CD4-positive, alpha-beta T cell (primary cell): ENCODE measurements at regions not wholly inside any gene's neighbourhood (a gene's known extent, or its start where the extent isn't known, plus 50 kb on each side); places are given as distances from the start of the nearest gene placed in this dataset.

Source experiments
- ATAC-seq: fragments of 200-7000 bp; cut with Tn5 transposase; one replicate; pipeline ENCODE4 v1.10.0; 2022; ENCODE audit warnings: mild to moderate bottlenecking; ENCODE audit not compliant: poor library complexity
- CTCF ChIA-PET: fragments of 350-600 bp; sonication (Branson Sonifier 250); formaldehyde crosslinking; loops from one replicate; lab custom pipeline; 2021; ENCODE audit warnings: antibody characterized with exemption, inconsistent platforms; lab: Charles Lee
- POLR2A ChIA-PET: fragments of 350-600 bp; sonication (Branson Sonifier 250); formaldehyde crosslinking; loops from one replicate; lab custom pipeline; 2021; ENCODE audit warnings: antibody characterized with exemption, inconsistent platforms; lab: Charles Lee
- DNase-seq, 14 experiments: peaks; one replicate each; pipeline ENCODE4 v3.0.0-alpha.2; 2013 to 2020; ENCODE audit warnings: mixed read lengths in 2 of 14
- H3K27ac ChIP-seq, 2 donors: one replicate each; pipeline versions ENCODE4 v1.5.1 to v1.7.0; 2013; ENCODE audit warnings: low read length in 2 of 2, low read depth in 1 of 2, mild to moderate bottlenecking in 1 of 2
- H3K27me3 ChIP-seq, 2 experiments: 1 replicate in 1 of 2; 2 replicates in 1 of 2; pipeline versions ENCODE4 v1.6.1 to v1.7.0; 2013; ENCODE audit warnings: low read length in 2 of 2, control low read depth in 1 of 2, mild to moderate bottlenecking in 1 of 2, moderate library complexity in 1 of 2; ENCODE audit not compliant: insufficient read depth in 2 of 2, control insufficient read depth in 1 of 2
- H3K36me3 ChIP-seq: one replicate; pipeline ENCODE4 v1.6.1; 2013; ENCODE audit warnings: low read length, control low read depth; ENCODE audit not compliant: insufficient read depth
- H3K4me1 ChIP-seq: one replicate; pipeline ENCODE4 v1.6.1; 2013; ENCODE audit warnings: low read length, control low read depth; ENCODE audit not compliant: insufficient read depth
- H3K4me3 ChIP-seq: one replicate; pipeline ENCODE4 v1.5.1; 2013; ENCODE audit warnings: mild to moderate bottlenecking, low read length, moderate library complexity
- H3K9me3 ChIP-seq, 2 experiments: 1 replicate in 1 of 2; 2 replicates in 1 of 2; pipeline versions ENCODE4 v1.6.1 to v1.7.0; 2013; ENCODE audit warnings: low read length in 2 of 2, mild to moderate bottlenecking in 2 of 2, control low read depth in 1 of 2, moderate library complexity in 1 of 2; ENCODE audit not compliant: control insufficient read depth in 1 of 2, insufficient read depth in 1 of 2
- H3K27ac Mint-ChIP-seq: one replicate; pipeline ENCODE4 v1.8.0; 2020; ENCODE audit warnings: mixed read lengths
- H3K27me3 Mint-ChIP-seq: one replicate; pipeline ENCODE4 v1.8.0; 2021; ENCODE audit warnings: mixed read lengths
- H3K36me3 Mint-ChIP-seq: one replicate; pipeline ENCODE4 v1.8.0; 2021; ENCODE audit warnings: low read depth, mixed read lengths
- H3K4me1 Mint-ChIP-seq: one replicate; pipeline ENCODE4 v1.8.0; 2021; ENCODE audit warnings: low read depth, mixed read lengths
- H3K4me3 Mint-ChIP-seq: one replicate; pipeline ENCODE4 v1.8.0; 2020; ENCODE audit warnings: mild to moderate bottlenecking, mixed read lengths
- H3K9me3 Mint-ChIP-seq: one replicate; pipeline ENCODE4 v1.8.0; 2020; ENCODE audit warnings: mixed read lengths
- intact Hi-C, 2 experiments: fragments of 100-400 bp; cut with DNase I in 1 of 2; cut with micrococcal nuclease in 1 of 2; formaldehyde crosslinking; loops; one replicate each; pipeline versions ENCODE4 v1.15.1 to v1.9.0; 2023 to 2025; cut with DNase I, micrococcal nuclease
- TF ChIP-seq, protein P1 (sequence below): fragments of 200-600 bp; IDR thresholded peaks from one replicate; pipeline ENCODE4 v1.8.0; 2022; ENCODE audit warnings: antibody characterized with exemption, mild to moderate bottlenecking

DNA sequence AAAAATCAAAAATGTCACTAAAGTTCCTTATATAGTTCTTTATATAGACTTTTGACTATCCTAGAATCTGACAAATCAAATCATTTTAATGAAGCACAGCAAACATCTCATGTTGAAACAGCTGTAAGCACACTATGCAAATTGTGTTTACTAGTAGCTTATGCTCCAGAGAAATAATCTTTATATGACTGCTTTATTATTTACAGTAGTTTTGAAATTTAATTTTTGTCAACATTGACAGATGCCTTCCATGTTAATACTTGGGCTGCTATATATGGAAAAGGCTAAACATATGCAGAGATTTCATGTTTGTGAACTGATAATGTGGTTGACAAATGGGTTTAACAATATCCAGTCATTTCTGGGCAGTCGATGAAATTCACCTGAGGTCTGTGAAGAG, 616.8 kb downstream of the TAFA4 start:
- ChIA-PET CTCF (no interaction called here), POLR2A (no interaction called here)
- Histone ChIP-seq H3K36me3 (no peaks in the 10 kb centered on the region), H3K27ac (no peak overlapping the region), H3K4me1 (no peaks in the 10 kb centered on the region), H3K27me3 (no peaks in the 10 kb centered on the region), H3K9me3 (peaks cover 0 to 6% of the 10 kb centered on the region in 2 experiments), H3K4me3 (no peak overlapping the region)
- Mint-ChIP-seq H3K27ac (no peak overlapping the region), H3K27me3 (no peaks in the 10 kb centered on the region), H3K4me1 (no peaks in the 10 kb centered on the region), H3K36me3 (no peaks in the 10 kb centered on the region), H3K4me3 (no peak overlapping the region), H3K9me3 (peaks cover 5% of the 10 kb centered on the region)
- ATAC-seq (no peak), DNase-seq (no peak)
- TF ChIP-seq, protein P1, sequence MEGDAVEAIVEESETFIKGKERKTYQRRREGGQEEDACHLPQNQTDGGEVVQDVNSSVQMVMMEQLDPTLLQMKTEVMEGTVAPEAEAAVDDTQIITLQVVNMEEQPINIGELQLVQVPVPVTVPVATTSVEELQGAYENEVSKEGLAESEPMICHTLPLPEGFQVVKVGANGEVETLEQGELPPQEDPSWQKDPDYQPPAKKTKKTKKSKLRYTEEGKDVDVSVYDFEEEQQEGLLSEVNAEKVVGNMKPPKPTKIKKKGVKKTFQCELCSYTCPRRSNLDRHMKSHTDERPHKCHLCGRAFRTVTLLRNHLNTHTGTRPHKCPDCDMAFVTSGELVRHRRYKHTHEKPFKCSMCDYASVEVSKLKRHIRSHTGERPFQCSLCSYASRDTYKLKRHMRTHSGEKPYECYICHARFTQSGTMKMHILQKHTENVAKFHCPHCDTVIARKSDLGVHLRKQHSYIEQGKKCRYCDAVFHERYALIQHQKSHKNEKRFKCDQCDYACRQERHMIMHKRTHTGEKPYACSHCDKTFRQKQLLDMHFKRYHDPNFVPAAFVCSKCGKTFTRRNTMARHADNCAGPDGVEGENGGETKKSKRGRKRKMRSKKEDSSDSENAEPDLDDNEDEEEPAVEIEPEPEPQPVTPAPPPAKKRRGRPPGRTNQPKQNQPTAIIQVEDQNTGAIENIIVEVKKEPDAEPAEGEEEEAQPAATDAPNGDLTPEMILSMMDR: no peak
- intact Hi-C loops: no loop called here

DNA sequence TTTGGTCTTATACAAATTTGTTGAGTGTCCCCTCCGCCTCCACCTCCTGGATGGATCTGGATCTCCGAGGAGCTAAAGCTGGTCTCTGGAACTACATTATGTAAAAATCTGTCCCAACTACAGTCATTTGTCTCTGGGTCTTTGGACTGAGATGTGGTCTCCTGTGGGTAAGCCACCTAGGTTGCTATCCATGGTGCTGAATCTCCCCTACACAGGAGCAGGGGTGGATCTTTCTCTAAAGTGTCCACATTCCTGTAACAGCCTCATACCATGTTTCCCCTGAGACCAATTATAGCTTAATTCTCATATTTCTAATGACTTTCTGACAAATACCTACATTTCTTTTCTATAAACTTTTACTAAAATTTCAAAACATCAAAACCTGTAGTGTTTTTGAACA, 625.8 kb downstream of the TAFA4 start:
- Mint-ChIP-seq H3K36me3 (no peaks in the 10 kb centered on the region), H3K9me3 (peaks cover 13% of the 10 kb centered on the region), H3K4me1 (no peaks in the 10 kb centered on the region), H3K27me3 (no peaks in the 10 kb centered on the region), H3K4me3 (no peak overlapping the region), H3K27ac (no peak overlapping the region)
- TF ChIP-seq, protein P1: no peak
- H3K36me3 ChIP-seq: no peaks in the 10 kb centered on the region
- ChIA-PET CTCF (no interaction called here), POLR2A (no interaction called here)
- H3K27ac ChIP-seq: no peak overlapping the region
- intact Hi-C loops: loop anchor here in 1 of 2 experiments (10.0 kb wide), 1 partner anchor 1192 kb away; no protein-coding TSS in a partner anchor
- H3K27me3 ChIP-seq: no peaks in the 10 kb centered on the region
- H3K4me1 ChIP-seq: no peaks in the 10 kb centered on the region
- H3K9me3 ChIP-seq: peaks cover 0 to under 1% of the 10 kb centered on the region in 2 experiments
- no peak overlapping the region for H3K4me3 ChIP-seq
- ATAC-seq (no peak), DNase-seq (peak in 4 of 14 experiments; percentile 3 to 34 (median 22))

- Histone ChIP-seq H3K27ac (no peak overlapping the region), H3K4me3 (no peak overlapping the region), H3K4me1 (no peaks in the 10 kb centered on the region), H3K27me3 (no peaks in the 10 kb centered on the region), H3K36me3 (no peaks in the 10 kb centered on the region), H3K9me3 (no peaks in the 10 kb centered on the region)
- ATAC-seq (no peak), DNase-seq (no peak)
- CTCF ChIA-PET: no interaction called here
- TF ChIP-seq, protein P1: no peak
- Mint-ChIP-seq H3K4me1 (no peaks in the 10 kb centered on the region), H3K27me3 (no peaks in the 10 kb centered on the region), H3K9me3 (peaks cover 2% of the 10 kb centered on the region), H3K36me3 (no peaks in the 10 kb centered on the region), H3K4me3 (no peak overlapping the region), H3K27ac (no peak overlapping the region)
- POLR2A ChIA-PET: no interaction called here
- intact Hi-C loops: no loop called here
These were observed 636.9 kb downstream of the TAFA4 start for GRCh38 chr3:68295457-68295856.
